CD14-positive monocyte (primary cell): ENCODE measurements at regions not wholly inside any gene's neighbourhood (a gene's known extent, or its start where the extent isn't known, plus 50 kb on each side); places are given as distances from the start of the nearest gene placed in this dataset.

ENCODE experiments used
- DNase-seq, 3 donors: peaks; one replicate each; pipeline ENCODE4 v3.0.0-alpha.2; 2011 to 2022
- H2AFZ ChIP-seq: 2 replicates; pipeline ENCODE4 v1.6.0; 2012; ENCODE audit warnings: mild to moderate bottlenecking, low read depth, low read length, inconsistent platforms; ENCODE audit not compliant: insufficient read depth, poor library complexity, severe bottlenecking
- H3K27ac ChIP-seq, 2 donors: 1 replicate in 1 of 2; 2 replicates in 1 of 2; pipeline ENCODE4 v1.5.1; 2012 to 2013; ENCODE audit warnings: low read length in 2 of 2, control low read depth in 1 of 2, inconsistent platforms in 1 of 2, low read depth in 1 of 2, mild to moderate bottlenecking in 1 of 2
- H3K27me3 ChIP-seq, 2 donors: one replicate each; pipeline versions ENCODE4 v1.6.0 to v1.6.1; 2011 to 2013; ENCODE audit warnings: low read length in 2 of 2; ENCODE audit not compliant: control insufficient read depth in 2 of 2, insufficient read depth in 2 of 2
- H3K36me3 ChIP-seq, 2 donors: replicated peaks in 1 of 2; 1 replicate in 1 of 2; 2 replicates in 1 of 2; pipeline versions ENCODE4 v1.5.1 to v1.6.1; 2012 to 2013; ENCODE audit warnings: low read length in 2 of 2, control low read depth in 1 of 2, inconsistent platforms in 1 of 2, mild to moderate bottlenecking in 1 of 2; ENCODE audit not compliant: insufficient read depth in 2 of 2, control insufficient read depth in 1 of 2
- H3K4me1 ChIP-seq, 2 donors: 1 replicate in 1 of 2; 2 replicates in 1 of 2; pipeline versions ENCODE4 v1.5.1 to v1.6.1; 2012 to 2013; ENCODE audit warnings: low read length in 2 of 2, control low read depth in 1 of 2, inconsistent platforms in 1 of 2, mild to moderate bottlenecking in 1 of 2, moderate library complexity in 1 of 2; ENCODE audit not compliant: insufficient read depth in 2 of 2, control insufficient read depth in 1 of 2
- H3K4me2 ChIP-seq: replicated peaks from 2 replicates; pipeline ENCODE3; 2012; ENCODE audit warnings: low read length, moderate library complexity, mild to moderate bottlenecking; ENCODE audit not compliant: poor library complexity, severe bottlenecking; ENCODE audit errors: extremely low read depth
- H3K4me3 ChIP-seq, 3 experiments: fragments of 200-600 bp in 1 of 3; sonication (generic) in 1 of 3; replicated peaks in 1 of 3; 1 replicate in 2 of 3; 2 replicates in 1 of 3; pipeline ENCODE4 v1.5.1; 2011 to 2013; ENCODE audit warnings: low read length in 3 of 3, mild to moderate bottlenecking in 3 of 3, control low read depth in 2 of 3, low read depth in 2 of 3, inconsistent platforms in 1 of 3, moderate library complexity in 1 of 3
- H3K79me2 ChIP-seq: 2 replicates; pipeline ENCODE4 v1.6.0; 2012; ENCODE audit warnings: mild to moderate bottlenecking, control low read depth, inconsistent platforms, low read length, moderate library complexity; ENCODE audit not compliant: insufficient read depth
- H3K9ac ChIP-seq: 2 replicates; pipeline ENCODE4 v1.6.0; 2017; ENCODE audit warnings: low read length, mild to moderate bottlenecking; ENCODE audit not compliant: insufficient read depth, poor library complexity, severe bottlenecking
- H3K9me3 ChIP-seq, 2 donors: replicated peaks in 1 of 2; 1 replicate in 1 of 2; 2 replicates in 1 of 2; pipeline versions ENCODE4 v1.5.1 to v1.6.1; 2012 to 2013; ENCODE audit warnings: low read length in 2 of 2, control low read depth in 1 of 2; ENCODE audit not compliant: control insufficient read depth in 1 of 2, insufficient read depth in 1 of 2
- H4K20me1 ChIP-seq: 2 replicates; pipeline ENCODE4 v1.6.0; 2012; ENCODE audit warnings: mild to moderate bottlenecking, low read length, control low read depth, moderate library complexity; ENCODE audit not compliant: insufficient read depth
- H3K27ac Mint-ChIP-seq, 7 donors: one replicate each; pipeline ENCODE4 v1.8.0; 2020; ENCODE audit warnings: mild to moderate bottlenecking in 7 of 7, mixed read lengths in 7 of 7, moderate library complexity in 6 of 7, inconsistent platforms in 2 of 7
- H3K27me3 Mint-ChIP-seq, 3 donors: one replicate each; pipeline ENCODE4 v1.8.0; 2021 to 2022; ENCODE audit warnings: low read depth in 3 of 3, mild to moderate bottlenecking in 3 of 3, mixed read lengths in 3 of 3, moderate library complexity in 3 of 3, inconsistent platforms in 1 of 3
- H3K36me3 Mint-ChIP-seq, 2 donors: one replicate each; pipeline ENCODE4 v1.8.0; 2020; ENCODE audit warnings: mixed read lengths in 2 of 2, inconsistent platforms in 1 of 2, mild to moderate bottlenecking in 1 of 2
- H3K4me1 Mint-ChIP-seq: one replicate; pipeline ENCODE4 v1.8.0; 2020; ENCODE audit warnings: mild to moderate bottlenecking, mixed read lengths
- H3K4me3 Mint-ChIP-seq, 2 donors: one replicate each; pipeline ENCODE4 v1.8.0; 2020; ENCODE audit warnings: mild to moderate bottlenecking in 2 of 2, mixed read lengths in 2 of 2, moderate library complexity in 1 of 2
- H3K9me3 Mint-ChIP-seq, 7 donors: one replicate each; pipeline ENCODE4 v1.8.0; 2020 to 2022; ENCODE audit warnings: mixed read lengths in 7 of 7, mild to moderate bottlenecking in 6 of 7, moderate library complexity in 6 of 7, inconsistent platforms in 2 of 7
- CTCF ChIP-seq: fragments of 200-600 bp; IDR thresholded peaks from one replicate; pipeline ENCODE4 v1.8.0; 2022; ENCODE audit warnings: antibody characterized with exemption, mild to moderate bottlenecking
- WGBS: methylation state at CpG from one replicate; pipeline ENCODE4 v1.1.5; 2013; ENCODE audit warnings: missing lambda C conversion rate; ENCODE audit not compliant: insufficient coverage; 5-methylcytosine and 5-hydroxymethylcytosine counted together
- intact Hi-C, 2 donors: fragments of 100-400 bp; cut with micrococcal nuclease; formaldehyde crosslinking; loops; one replicate each; pipeline versions ENCODE4 v1.15.0 to v1.15.1; 2023

- Histone ChIP-seq H3K9me3 (no peaks in the 10 kb centered on the region), H3K27ac (peak overlapping the region in 1 of 2 donors; percentile 72), H3K79me2 (no peaks in the 10 kb centered on the region), H3K4me1 (peaks cover 51 to 53% of the 10 kb centered on the region in 2 donors), H2AFZ (no peak overlapping the region), H4K20me1 (no peaks in the 10 kb centered on the region), H3K4me3 (peak overlapping the region in 1 of 3 experiments; percentile 33), H3K4me2 (peak overlapping the region; percentile 49), H3K27me3 (no peaks in the 10 kb centered on the region), H3K9ac (no peak overlapping the region), H3K36me3 (no peaks in the 10 kb centered on the region)
- Mint-ChIP-seq H3K9me3 (peaks cover 0 to 7% (median 3%) of the 10 kb centered on the region in 7 donors), H3K36me3 (no peaks in the 10 kb centered on the region), H3K4me1 (peaks cover 51% of the 10 kb centered on the region), H3K27ac (peak overlapping the region; percentile 10 to 86 (median 57)), H3K27me3 (no peaks in the 10 kb centered on the region), H3K4me3 (peak overlapping the region in 1 of 2 donors; percentile 26)
- DNase-seq, result peak; percentile 29 to 64 (median 38)
- TF ChIP-seq CTCF, result no peak
- intact Hi-C loops, result no loop called here
- WGBS, result no CpG with 5 or more reads among the region's 4 CpGs
These were observed 121.4 kb downstream of the BMP2 start for GRCh38 chr20:6888736-6889395.

DNA sequence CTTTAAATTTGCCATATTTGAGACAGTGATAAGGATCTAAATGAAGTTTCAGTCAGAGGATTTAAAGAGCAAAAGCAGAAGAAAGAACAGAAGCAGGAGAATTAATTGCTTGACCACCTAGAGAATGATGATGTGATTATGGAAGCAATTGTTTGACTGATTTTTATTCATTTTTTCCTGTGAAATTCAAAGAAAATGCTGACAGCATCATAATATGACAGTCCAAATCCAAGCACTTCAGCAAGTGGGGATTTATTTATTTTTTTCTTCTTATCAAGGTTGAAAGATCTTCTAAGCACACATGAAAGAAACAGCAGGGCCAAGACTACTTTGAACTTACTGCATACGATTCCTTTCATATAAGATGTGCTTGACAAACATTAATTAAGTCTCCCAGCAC is 125.2 kb downstream of the BMP2 start:
- H3K9me3 ChIP-seq, result no peaks in the 10 kb centered on the region
- no peak overlapping the region for H3K4me3 ChIP-seq
- Mint-ChIP-seq H3K27ac (no peak overlapping the region), H3K4me1 (peaks cover 24% of the 10 kb centered on the region), H3K4me3 (no peak overlapping the region), H3K9me3 (peaks cover 0 to 4% (median 0%) of the 10 kb centered on the region in 7 donors), H3K36me3 (no peaks in the 10 kb centered on the region), H3K27me3 (no peaks in the 10 kb centered on the region)
- no CpG with 5 or more reads among the region's 1 CpG for WGBS
- intact Hi-C loops, result no loop called here
- no peak overlapping the region for H3K9ac ChIP-seq
- TF ChIP-seq CTCF, result no peak
- no peak overlapping the region for H2AFZ ChIP-seq
- H3K27me3 ChIP-seq, result no peaks in the 10 kb centered on the region
- no peaks in the 10 kb centered on the region for H3K79me2 ChIP-seq
- H3K27ac ChIP-seq, result no peak overlapping the region
- H3K36me3 ChIP-seq, result no peaks in the 10 kb centered on the region
- H3K4me2 ChIP-seq, result no peak overlapping the region
- peaks cover 26 to 27% of the 10 kb centered on the region in 2 donors for H3K4me1 ChIP-seq
- H4K20me1 ChIP-seq, result no peaks in the 10 kb centered on the region
- DNase-seq, result no peak
